G401.6 (cell line): ENCODE measurements at regions not wholly inside any gene's neighbourhood (a gene's known extent, or its start where the extent isn't known, plus 50 kb on each side); places are given as distances from the start of the nearest gene placed in this dataset.
A peak's percentile ranks its signal among the peaks of the same experiment; 100 is the strongest.

Source experiments
- FAIRE-seq: peaks from 2 replicates; lab custom pipeline; 2012; peaks lifted over from hg19 to GRCh38; lab: Jason Lieb, UNC

GRCh38 chr9:129487658-129488483 lies 133.0 kb downstream of the C9orf50 start:
- no peak for FAIRE-seq

- FAIRE-seq: no peak
These were observed 133.9 kb downstream of the C9orf50 start for GRCh38 chr9:129486756-129487657.

- FAIRE-seq: no peak
These were observed 135.6 kb downstream of the C9orf50 start for GRCh38 chr9:129485145-129485774.

GRCh38 chr9:129484352-129485000 lies 136.4 kb downstream of the C9orf50 start:
- no peak for FAIRE-seq

- FAIRE-seq: peak; percentile 15
These were observed 137.2 kb downstream of the C9orf50 start for GRCh38 chr9:129483415-129484351.

GRCh38 chr9:129482521-129483414 lies 138.1 kb downstream of the C9orf50 start:
- FAIRE-seq: no peak

GRCh38 chr9:129481810-129482511 lies 138.9 kb downstream of the C9orf50 start:
- FAIRE-seq: no peak

- no peak for FAIRE-seq
These were observed 139.5 kb downstream of the C9orf50 start for GRCh38 chr9:129481424-129481809.

- FAIRE-seq: no peak
These were observed 140.2 kb downstream of the C9orf50 start for GRCh38 chr9:129480745-129481144.

GRCh38 chr9:129480227-129480626 lies 140.7 kb downstream of the C9orf50 start:
- no peak for FAIRE-seq

- no peak for FAIRE-seq
These were observed 141.3 kb downstream of the C9orf50 start for GRCh38 chr9:129479631-129480011.

GRCh38 chr9:129478961-129479630 lies 141.8 kb downstream of the C9orf50 start:
- no peak for FAIRE-seq

GRCh38 chr9:129478461-129478860 lies 142.4 kb downstream of the C9orf50 start:
- no peak for FAIRE-seq

GRCh38 chr9:129476821-129477611 lies 143.9 kb downstream of the C9orf50 start:
- FAIRE-seq: no peak

GRCh38 chr9:129474740-129475404 lies 146.0 kb downstream of the C9orf50 start:
- no peak for FAIRE-seq

GRCh38 chr9:129473523-129474244 lies 147.2 kb downstream of the C9orf50 start:
- no peak for FAIRE-seq

- no peak for FAIRE-seq
These were observed 148.2 kb downstream of the C9orf50 start for GRCh38 chr9:129472651-129473102.
